SJSA1 (cell line): ENCODE measurements at regions not wholly inside any gene's neighbourhood (a gene's known extent, or its start where the extent isn't known, plus 50 kb on each side); places are given as distances from the start of the nearest gene placed in this dataset.
A peak's percentile ranks its signal among the peaks of the same experiment; 100 is the strongest.

Source experiments
- DNase-seq, 2 experiments: peaks; one replicate each; pipeline ENCODE4 v3.0.0-alpha.2; 2015 to 2020; ENCODE audit warnings: low spot score in 2 of 2, low read depth in 1 of 2
- H3K27ac ChIP-seq: fragments of 250-450 bp; sonication (Bioruptor Pico); 2 replicates; pipeline ENCODE4 v1.5.1; 2020; ENCODE audit warnings: mild to moderate bottlenecking, moderate library complexity
- H3K27me3 ChIP-seq: fragments of 250-450 bp; sonication (Bioruptor Pico); replicated peaks from 2 replicates; pipeline ENCODE4 v1.5.1; 2020; ENCODE audit warnings: mild to moderate bottlenecking, moderate library complexity
- H3K36me3 ChIP-seq: fragments of 250-450 bp; sonication (Bioruptor Pico); 2 replicates; pipeline ENCODE4 v1.5.1; 2020; ENCODE audit warnings: mild to moderate bottlenecking
- H3K4me1 ChIP-seq: fragments of 250-450 bp; sonication (Bioruptor Pico); replicated peaks from 2 replicates; pipeline ENCODE4 v1.6.1; 2021; ENCODE audit warnings: mild to moderate bottlenecking
- H3K4me3 ChIP-seq: fragments of 250-450 bp; sonication (Bioruptor Pico); 2 replicates; pipeline ENCODE4 v1.5.1; 2020; ENCODE audit warnings: mild to moderate bottlenecking
- H3K9me3 ChIP-seq: fragments of 250-450 bp; sonication (Bioruptor Pico); replicated peaks from 2 replicates; pipeline ENCODE4 v1.5.1; 2020; ENCODE audit warnings: mild to moderate bottlenecking

DNA sequence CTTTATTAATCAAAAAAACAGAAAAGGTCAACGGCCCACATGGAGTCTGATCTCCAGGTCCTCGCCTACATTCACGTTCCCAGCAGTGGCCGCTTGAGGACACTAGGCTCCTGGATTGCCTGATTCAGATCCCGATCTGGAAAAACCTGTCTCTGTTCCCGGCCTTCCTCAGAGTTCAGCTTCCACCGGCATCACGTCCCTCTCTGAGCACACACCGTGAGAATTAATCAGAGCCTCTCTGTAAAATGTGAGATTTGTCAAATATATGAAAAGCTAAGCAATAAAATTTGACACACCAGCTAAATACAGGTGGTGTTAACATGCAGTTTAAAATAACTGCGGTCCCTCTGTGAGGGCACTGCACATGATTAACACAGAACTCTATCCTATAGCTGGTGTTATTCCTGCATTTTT, 122.8 kb upstream of the COL21A1 start:
- H3K27ac ChIP-seq, result no peak overlapping the region
- no peaks in the 10 kb centered on the region for H3K27me3 ChIP-seq
- H3K36me3 ChIP-seq, result no peaks in the 10 kb centered on the region
- no peaks in the 10 kb centered on the region for H3K9me3 ChIP-seq
- peaks cover 15% of the 10 kb centered on the region for H3K4me1 ChIP-seq
- DNase-seq, result no peak
- H3K4me3 ChIP-seq, result no peak overlapping the region

DNA sequence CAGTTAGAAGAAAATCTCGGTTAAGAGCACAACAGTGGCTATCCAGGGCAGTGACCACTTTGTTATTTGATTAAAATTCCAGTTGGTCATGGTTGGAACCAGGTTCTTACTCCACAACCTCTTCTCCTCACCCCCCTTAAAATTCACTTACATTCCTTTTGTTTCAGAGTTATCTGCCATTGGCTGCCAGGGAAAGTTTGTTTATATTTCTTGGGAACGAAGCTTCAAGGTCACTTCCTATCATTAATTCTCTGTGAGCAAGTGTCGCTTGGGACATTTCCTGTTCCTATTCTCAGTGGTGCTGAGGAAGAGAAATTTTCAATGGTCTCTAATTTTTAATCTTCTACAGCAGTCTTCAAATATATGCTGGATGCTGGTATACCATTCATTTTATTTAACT, 121.1 kb upstream of the COL21A1 start:
- H3K27ac ChIP-seq, result no peak overlapping the region
- H3K27me3 ChIP-seq, result no peaks in the 10 kb centered on the region
- H3K4me1 ChIP-seq, result peaks cover 20% of the 10 kb centered on the region
- H3K9me3 ChIP-seq, result no peaks in the 10 kb centered on the region
- no peak for DNase-seq
- no peaks in the 10 kb centered on the region for H3K36me3 ChIP-seq
- no peak overlapping the region for H3K4me3 ChIP-seq

DNA sequence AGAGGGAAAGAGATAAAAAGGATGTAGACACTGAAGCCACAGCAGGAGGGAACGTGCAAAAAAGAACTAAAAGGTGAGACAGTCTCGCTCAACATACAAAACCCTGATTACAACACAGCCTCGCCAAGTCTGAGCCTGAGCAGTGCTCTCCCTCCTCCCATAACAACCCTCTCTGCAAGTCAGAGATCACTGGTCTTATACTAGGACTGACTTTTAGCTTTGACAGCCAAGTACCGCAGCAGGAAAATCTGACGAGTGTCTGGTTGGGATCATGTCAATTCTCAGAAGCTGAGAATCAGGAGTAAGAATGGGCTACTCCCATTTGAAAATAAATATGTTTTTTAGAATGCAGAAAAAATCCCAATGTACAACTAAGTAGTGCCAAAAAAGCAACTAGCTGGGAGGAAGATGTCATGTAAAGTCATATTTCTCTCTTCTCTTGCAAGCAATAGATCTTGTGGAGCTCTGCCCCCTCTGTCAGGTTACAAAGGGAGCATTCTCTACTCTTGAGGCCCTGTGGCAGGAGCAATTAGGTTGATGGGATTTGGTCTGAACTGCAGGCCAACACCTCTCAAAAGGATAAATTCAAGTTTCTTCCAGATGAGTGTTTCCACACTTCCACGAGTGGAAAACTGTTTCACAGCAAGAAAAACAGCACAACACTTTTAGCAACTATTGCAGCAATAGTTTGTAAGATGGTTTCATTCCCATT, 118.9 kb upstream of the COL21A1 start:
- H3K9me3 ChIP-seq, result no peaks in the 10 kb centered on the region
- peaks cover 18% of the 10 kb centered on the region for H3K4me1 ChIP-seq
- no peaks in the 10 kb centered on the region for H3K27me3 ChIP-seq
- no peaks in the 10 kb centered on the region for H3K36me3 ChIP-seq
- no peak overlapping the region for H3K4me3 ChIP-seq
- no peak overlapping the region for H3K27ac ChIP-seq
- no peak for DNase-seq

DNA sequence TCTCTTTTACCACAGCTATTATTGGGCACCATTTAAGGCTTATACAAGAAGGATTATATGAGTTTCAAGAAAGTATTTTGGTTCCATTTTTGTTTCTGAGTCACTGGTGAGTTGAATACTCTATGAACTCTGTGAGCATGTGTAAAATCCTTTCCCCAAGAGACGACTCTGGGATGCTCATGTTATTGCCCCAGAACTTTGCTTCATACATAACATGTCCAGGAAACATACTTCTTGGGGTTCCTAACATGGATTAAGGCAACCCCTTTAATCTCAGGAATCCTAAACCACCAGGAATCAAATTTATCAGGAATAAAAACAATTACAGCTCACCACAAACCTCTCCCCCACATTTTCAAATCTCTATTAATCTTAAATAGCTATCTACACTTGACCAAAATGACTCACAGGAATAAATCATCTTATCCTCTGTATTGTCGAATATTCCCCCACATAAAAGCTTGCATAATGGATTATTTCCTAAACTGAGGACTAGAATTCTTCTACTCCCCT, 117.5 kb upstream of the COL21A1 start:
- H3K27ac ChIP-seq, result no peak overlapping the region

DNA sequence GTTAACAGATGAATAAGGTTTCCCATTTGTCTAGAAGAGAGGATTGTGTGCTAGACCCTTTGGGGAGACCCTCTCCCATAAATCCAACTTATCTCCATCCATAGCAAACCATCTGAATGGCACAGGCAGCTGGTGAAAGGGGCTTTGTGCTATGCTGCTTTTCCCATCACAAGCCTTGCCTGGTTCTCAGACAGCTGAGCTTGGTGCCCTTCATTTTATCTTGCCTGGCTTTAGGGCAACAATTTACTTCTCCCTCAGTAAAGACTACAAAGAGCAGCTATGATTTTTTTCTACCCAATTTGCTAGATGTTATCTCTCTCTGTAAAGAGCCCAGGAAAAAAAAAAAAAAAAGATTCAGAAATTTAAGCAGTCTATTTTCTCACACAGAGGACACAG, 117.0 kb upstream of the COL21A1 start:
- H3K27me3 ChIP-seq, result no peaks in the 10 kb centered on the region
- no peak for DNase-seq
- H3K9me3 ChIP-seq, result no peaks in the 10 kb centered on the region
- H3K27ac ChIP-seq, result no peak overlapping the region
- H3K36me3 ChIP-seq, result no peaks in the 10 kb centered on the region
- no peak overlapping the region for H3K4me3 ChIP-seq
- 0 out of 2 replicates have a peak, but pooled peaks cover 5% of the 10 kb centered on the region for H3K4me1 ChIP-seq

More for the DNA sequence above, 117.5 kb upstream of the COL21A1 start:
- no peaks in the 10 kb centered on the region for H3K27me3 ChIP-seq
- no peak for DNase-seq
- H3K9me3 ChIP-seq, result no peaks in the 10 kb centered on the region
- 0 out of 2 replicates have a peak, but pooled peaks cover 5% of the 10 kb centered on the region for H3K4me1 ChIP-seq
- H3K4me3 ChIP-seq, result no peak overlapping the region
- H3K36me3 ChIP-seq, result no peaks in the 10 kb centered on the region

DNA sequence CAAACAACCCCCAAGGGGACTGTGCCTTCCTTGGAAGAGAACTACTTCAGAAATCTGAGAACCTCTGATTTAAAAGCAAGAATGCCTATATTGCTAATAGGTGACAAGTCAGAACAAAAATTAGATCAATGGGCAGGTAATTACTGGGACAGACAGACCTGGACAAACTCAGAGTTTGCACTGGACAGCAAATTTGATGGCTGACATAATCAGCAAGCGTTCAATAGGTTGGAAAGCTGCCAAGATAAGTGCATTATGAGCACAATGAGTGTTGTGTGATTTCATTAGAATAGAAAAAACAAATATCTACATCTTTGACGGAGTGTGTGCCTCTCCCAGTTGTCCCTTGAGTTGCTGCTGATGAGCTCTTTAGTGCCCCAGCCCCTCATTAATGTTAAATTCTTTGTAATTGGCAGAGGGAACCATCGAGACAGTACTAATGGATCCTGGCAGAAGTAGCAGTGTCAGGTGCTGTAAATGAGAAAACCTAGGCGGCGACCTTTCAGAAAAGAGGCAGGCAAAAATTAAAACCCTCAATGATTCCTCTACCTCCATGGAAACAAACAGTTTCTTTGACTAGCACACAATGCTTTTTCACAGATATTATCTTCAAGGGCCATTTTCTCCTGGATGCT, 116.5 kb upstream of the COL21A1 start:
- Histone ChIP-seq H3K4me1 (0 out of 2 replicates have a peak, but pooled peaks cover 5% of the 10 kb centered on the region), H3K4me3 (no peak overlapping the region), H3K9me3 (no peaks in the 10 kb centered on the region), H3K36me3 (no peaks in the 10 kb centered on the region), H3K27me3 (no peaks in the 10 kb centered on the region), H3K27ac (no peak overlapping the region)
- DNase-seq, result no peak

DNA sequence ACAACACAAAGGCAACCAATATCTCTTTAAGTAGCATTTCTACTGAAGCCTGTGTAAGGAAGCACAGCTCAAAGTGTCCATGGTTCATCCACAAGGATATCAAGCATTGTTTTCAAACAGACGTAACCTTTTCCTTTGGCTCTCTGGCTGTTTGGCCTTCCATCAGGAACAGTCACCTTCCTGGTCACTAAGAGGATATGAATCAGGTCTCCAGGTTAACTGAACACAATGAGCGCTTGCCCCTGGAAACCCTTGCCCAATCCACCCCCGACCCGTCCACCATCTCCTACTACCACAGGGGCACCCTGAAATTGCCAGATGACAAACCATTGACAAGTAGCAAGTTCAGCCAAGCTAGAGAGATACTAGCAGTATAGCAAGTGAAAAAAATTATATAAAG, 114.4 kb upstream of the COL21A1 start:
- Histone ChIP-seq H3K9me3 (no peaks in the 10 kb centered on the region), H3K27ac (no peak overlapping the region), H3K4me3 (no peak overlapping the region), H3K27me3 (no peaks in the 10 kb centered on the region), H3K4me1 (peaks cover 18% of the 10 kb centered on the region), H3K36me3 (no peaks in the 10 kb centered on the region)
- no peak for DNase-seq

DNA sequence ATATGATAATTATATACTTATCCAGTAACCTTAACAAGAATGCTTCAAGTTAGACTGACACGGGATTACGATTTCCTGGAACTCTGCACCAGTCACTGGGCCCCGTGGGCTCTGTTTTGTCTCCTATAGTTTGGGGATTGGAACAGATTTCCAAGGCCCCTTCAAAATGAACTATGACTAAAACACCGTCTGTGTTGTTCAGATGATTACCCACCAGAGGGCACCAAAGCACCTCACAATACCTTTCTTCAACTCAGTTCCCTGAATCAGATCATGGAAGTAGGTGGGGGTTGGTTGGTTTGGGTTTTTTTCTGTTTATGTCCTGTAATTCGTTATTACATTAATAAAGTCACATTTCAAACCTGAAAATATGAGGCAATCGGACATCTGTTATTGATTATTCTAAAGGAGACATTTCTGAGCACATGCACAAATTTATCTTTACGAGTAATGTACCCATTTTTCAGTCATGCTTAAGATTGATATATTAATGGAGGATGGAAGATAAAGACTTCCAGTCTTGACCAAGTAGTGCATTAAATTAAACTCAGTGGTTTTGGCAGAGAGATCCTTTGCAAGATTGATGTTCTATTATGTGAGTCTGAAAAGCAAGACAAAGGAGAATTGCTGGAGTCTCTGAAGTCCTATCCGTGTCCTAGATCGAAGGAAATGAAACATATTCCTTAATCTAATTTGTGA, 112.0 kb upstream of the COL21A1 start:
- no peak overlapping the region for H3K4me3 ChIP-seq
- DNase-seq, result peak; percentile 64 to 66
- no peak overlapping the region for H3K27ac ChIP-seq

DNA sequence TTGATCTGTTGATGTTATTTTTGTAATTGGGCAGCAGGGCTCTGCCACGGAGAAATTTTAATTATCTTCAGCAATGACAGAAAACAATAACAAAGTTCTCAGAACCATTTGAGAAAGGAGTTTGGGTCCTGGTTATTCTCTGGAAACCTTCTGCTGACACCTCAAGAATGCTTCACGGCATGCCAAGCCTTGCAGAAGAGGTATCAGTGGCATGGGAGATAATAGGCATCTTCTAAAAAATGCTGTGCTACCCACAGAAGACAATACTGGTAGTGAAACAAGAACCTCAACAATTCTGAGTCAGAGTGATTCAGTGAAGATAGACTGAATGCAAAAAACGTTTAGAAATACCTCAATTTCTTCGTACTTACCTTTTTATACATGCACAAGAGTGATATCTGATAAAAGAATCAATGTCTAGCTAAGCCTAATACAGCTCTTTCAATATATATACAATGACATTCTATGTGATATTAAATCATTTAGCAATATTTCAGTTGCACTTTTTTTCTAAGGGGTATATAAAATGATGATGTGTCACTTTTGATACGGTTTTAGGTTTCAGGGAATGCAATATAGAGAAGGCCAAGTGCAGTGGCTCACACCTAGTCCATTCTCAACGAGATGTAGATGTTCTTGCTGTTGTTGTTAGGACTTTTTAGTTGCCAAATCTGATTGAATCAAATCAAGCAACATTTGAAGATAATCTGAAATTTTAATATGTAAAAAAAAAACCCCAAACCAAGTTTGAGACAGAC, 110.4 kb upstream of the COL21A1 start:
- H3K27ac ChIP-seq, result peak overlapping the region; percentile 19; the same call in 1 of the 2 replicates

More for the DNA sequence above, 112.0 kb upstream of the COL21A1 start:
- Histone ChIP-seq H3K4me1 (peaks cover 21% of the 10 kb centered on the region), H3K27me3 (no peaks in the 10 kb centered on the region), H3K36me3 (no peaks in the 10 kb centered on the region), H3K9me3 (no peaks in the 10 kb centered on the region)

DNA sequence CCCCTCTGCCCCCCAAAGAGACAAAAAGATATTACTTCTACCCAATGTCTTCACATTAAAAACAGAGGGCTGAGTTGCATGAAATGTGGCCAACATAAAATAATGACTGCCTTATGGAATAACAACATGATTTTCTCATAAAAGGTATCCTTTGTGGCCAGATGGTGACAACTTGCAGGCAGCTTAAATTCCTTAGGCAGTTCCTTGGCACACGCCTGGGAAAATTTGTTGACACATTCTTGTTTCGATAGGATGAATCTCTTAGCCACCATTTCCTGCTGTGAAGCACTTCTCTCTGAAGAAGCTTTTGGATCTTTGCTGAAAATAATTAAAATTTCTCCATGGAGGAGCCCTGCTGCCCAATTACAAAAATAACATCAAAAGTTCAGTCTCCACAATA, 109.0 kb upstream of the COL21A1 start:
- DNase-seq, result peak in 1 of 2 experiments; percentile 24
- H3K4me1 ChIP-seq, result peaks cover 21% of the 10 kb centered on the region
- H3K9me3 ChIP-seq, result no peaks in the 10 kb centered on the region
- no peak overlapping the region for H3K27ac ChIP-seq
- no peak overlapping the region for H3K4me3 ChIP-seq
- no peaks in the 10 kb centered on the region for H3K36me3 ChIP-seq
- H3K27me3 ChIP-seq, result no peaks in the 10 kb centered on the region

More for the DNA sequence above, 110.4 kb upstream of the COL21A1 start:
- Histone ChIP-seq H3K9me3 (no peaks in the 10 kb centered on the region), H3K4me1 (peaks cover 21% of the 10 kb centered on the region), H3K4me3 (no peak overlapping the region), H3K36me3 (no peaks in the 10 kb centered on the region), H3K27me3 (no peaks in the 10 kb centered on the region)
- DNase-seq, result peak; percentile 53 to 59

DNA sequence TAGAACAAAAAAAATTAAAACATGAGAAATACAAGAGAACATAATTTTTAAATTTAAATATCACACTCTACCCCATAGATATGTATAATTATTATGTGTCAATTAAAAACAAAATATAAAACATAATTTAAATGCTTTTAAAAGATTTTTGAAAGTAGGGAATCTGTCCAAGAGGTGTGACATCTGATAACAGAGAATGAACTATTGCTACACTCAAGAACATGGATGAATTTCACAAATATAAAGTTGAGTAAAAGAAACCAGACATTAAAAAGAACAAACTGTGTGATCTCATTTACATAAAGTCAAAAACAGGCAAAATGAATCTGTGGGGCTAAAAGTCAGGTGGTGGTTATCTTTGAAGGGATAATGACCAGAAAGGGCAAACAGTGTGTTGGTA, 106.5 kb upstream of the COL21A1 start:
- no peaks in the 10 kb centered on the region for H3K27me3 ChIP-seq
- H3K9me3 ChIP-seq, result no peaks in the 10 kb centered on the region
- peaks cover 21% of the 10 kb centered on the region for H3K4me1 ChIP-seq
- H3K27ac ChIP-seq, result no peak overlapping the region
- no peaks in the 10 kb centered on the region for H3K36me3 ChIP-seq
- DNase-seq, result no peak
- H3K4me3 ChIP-seq, result no peak overlapping the region

DNA sequence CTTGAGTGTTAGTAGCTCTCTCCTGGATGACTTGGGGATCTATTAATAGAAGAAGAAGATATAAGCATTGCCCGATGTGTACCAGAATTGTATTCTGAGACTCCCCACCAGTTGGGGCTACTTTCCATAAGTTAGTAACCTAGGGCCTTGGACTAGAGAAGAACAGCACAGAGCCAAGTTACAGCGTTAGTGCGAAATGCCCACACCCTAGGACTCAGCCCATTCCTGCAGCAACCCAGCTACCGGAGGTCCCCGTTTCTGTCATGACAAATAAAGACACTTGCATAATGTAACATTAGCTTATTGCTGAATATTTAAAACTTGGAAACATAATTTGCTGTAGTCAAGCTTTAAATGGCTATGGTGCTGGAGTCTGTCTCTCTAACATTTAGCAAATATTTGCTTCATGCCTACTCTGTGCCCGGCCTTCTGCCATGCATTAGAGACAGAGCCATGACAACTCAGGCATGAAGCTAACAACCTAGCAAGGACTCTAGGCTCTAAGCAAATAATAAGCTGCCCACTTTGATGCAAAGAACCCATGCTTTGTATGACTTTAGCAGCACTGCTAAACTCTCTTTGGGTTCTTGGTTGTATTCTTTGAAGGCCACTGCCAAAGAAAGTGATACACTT, 103.4 kb upstream of the COL21A1 start:
- Histone ChIP-seq H3K9me3 (no peaks in the 10 kb centered on the region), H3K4me3 (no peak overlapping the region), H3K36me3 (no peaks in the 10 kb centered on the region), H3K27me3 (no peaks in the 10 kb centered on the region), H3K27ac (no peak overlapping the region), H3K4me1 (peaks cover 5% of the 10 kb centered on the region; the same call in 1 of the 2 replicates)
- no peak for DNase-seq

DNA sequence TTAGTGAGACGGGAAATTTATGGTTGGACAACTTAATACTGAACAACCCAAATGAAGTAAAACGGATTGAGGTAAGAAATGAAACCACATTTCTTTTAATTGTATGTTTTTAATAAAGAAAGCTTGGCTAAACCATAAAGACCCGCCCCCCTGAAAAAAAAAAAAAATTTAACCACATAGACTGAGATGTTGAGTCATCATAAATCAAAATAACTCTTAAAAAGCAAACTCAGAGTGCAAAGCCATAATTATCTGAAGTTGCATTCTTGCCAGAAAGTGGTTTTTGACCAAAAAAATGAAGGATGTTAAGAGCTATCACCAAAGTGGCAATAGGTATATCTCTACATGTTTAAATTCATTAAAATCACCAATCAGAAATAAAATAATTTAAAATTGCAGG, 101.8 kb upstream of the COL21A1 start:
- H3K4me1 ChIP-seq, result peaks cover 5% of the 10 kb centered on the region; the same call in 1 of the 2 replicates
- H3K4me3 ChIP-seq, result no peak overlapping the region
- no peaks in the 10 kb centered on the region for H3K9me3 ChIP-seq
- no peak overlapping the region for H3K27ac ChIP-seq
- H3K36me3 ChIP-seq, result no peaks in the 10 kb centered on the region
- DNase-seq, result no peak
- no peaks in the 10 kb centered on the region for H3K27me3 ChIP-seq
